ENCODE measurements at regions not wholly inside any gene's neighbourhood (a gene's known extent, or its start where the extent isn't known, plus 50 kb on each side); places are given as distances from the start of the nearest gene placed in this dataset.

DNA sequence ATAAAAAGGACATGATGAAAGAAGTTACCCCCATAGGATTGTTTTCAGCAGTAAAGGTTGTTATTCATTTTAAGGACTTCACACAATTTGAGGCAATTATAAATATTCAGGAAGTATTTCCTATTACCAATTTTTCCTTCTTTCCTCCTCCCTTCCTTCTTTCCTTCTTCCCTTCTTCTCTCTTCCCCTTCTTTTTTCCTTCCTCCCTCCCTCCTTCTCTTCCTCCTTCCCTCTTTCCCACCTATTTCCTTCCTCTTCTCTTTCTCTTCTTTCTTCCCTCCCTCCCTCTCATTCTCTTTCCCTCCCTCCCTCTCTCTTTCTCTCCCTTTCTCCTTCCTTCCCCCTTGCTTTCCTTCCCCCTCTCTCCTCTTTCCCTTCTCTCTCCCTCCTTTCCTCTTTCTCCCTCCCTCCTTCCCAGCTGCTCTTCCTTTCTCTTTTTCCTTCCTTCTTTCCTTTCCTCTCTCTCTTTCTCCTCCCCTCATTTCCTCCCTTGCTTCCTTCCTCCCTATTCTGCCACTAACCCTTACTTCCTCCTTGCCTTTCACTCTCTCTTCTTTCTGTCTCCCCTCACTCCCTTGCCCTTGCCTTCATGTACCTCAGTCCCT, 105.1 kb downstream of the ADRB2 start (continued):
- TF ChIP-seq ZBTB33 (CRISPR knock-in tag; IDR thresholded peaks at IDR 0.05) (no peak), ATM (IDR thresholded peaks at IDR 0.05; ENCODE audit: borderline replicate concordance) (no peak)

- ATAC-seq, result no peak
- WGBS (ENCODE audit: low lambda C conversion rate), result 9% methylated on average over 4 of the region's 4 CpGs
- H4K20me1 ChIP-seq (ENCODE audit: insufficient read depth, low read length), result no peaks in the 10 kb centered on the region
- no peak overlapping the region for H3K4me2 ChIP-seq (ENCODE audit: low read depth, low read length)
- H3K4me3 ChIP-seq (replicated peaks in 1 of 3; ENCODE audit: insufficient read depth in 1 of 3, low read depth in 2 of 3, low read length in 3 of 3), result no peak overlapping the region
- H3K27ac ChIP-seq (ENCODE audit: extremely low read length, insufficient read depth, low read length), result no peak overlapping the region
- POLR2A ChIA-PET, result no interaction called here
- no peak overlapping the region for H2AFZ ChIP-seq (ENCODE audit: low read length)
- no peaks in the 10 kb centered on the region; a peak in 1 of 5 replicates for H3K27me3 ChIP-seq (ENCODE audit: control insufficient read depth in 1 of 2, insufficient read depth in 2 of 2, low read length in 2 of 2)
- no peak for FAIRE-seq
- intact Hi-C loops (cut with micrococcal nuclease; ENCODE audit: unreplicated experiment) (no loop called here), in situ Hi-C loops (cut with HindIII; ENCODE audit: extremely low pct_ligation_motif_present, low pct_unique_long_range_greater_than_20kb) (no loop called here)
- no peaks in the 10 kb centered on the region for H3K9me3 ChIP-seq (ENCODE audit: low read length)
- no peak for DNase-seq (ENCODE audit: low spot score)
- BruUV-seq (replicated peaks), result no TSS peak
- no peaks in the 10 kb centered on the region for H3K79me2 ChIP-seq (ENCODE audit: insufficient read depth, low read length)
- no peaks in the 10 kb centered on the region for H3K36me3 ChIP-seq (replicated peaks in 1 of 2; ENCODE audit: control insufficient read depth in 1 of 2, insufficient read depth in 2 of 2, low read length in 2 of 2)
- CTCF ChIA-PET (ENCODE audit: low intra/inter-chr PET ratio, low total read pairs), result no interaction called here
- H3K9ac ChIP-seq (ENCODE audit: insufficient read depth, low read depth, low read length), result no peak overlapping the region
- H3K4me1 ChIP-seq (ENCODE audit: insufficient read depth, low read length), result no peaks in the 10 kb centered on the region
- TF ChIP-seq NFATC3 (CRISPR knock-in tag; IDR thresholded peaks at IDR 0.05) (no peak), PPARG (CRISPR knock-in tag; conservative IDR thresholded peaks at IDR 0.05) (no peak), THYN1 (CRISPR knock-in tag; IDR thresholded peaks at IDR 0.05; ENCODE audit: borderline replicate concordance, low read depth) (no peak), ZNF292 (CRISPR knock-in tag; IDR thresholded peaks at IDR 0.05; ENCODE audit: borderline replicate concordance, low read depth) (no peak), KMT2B (CRISPR knock-in tag; IDR thresholded peaks at IDR 0.05) (no peak), CENPBD1 (CRISPR knock-in tag; IDR thresholded peaks at IDR 0.05; ENCODE audit: borderline replicate concordance, low read depth) (no peak), ATF6 (CRISPR knock-in tag; conservative IDR thresholded peaks at IDR 0.05) (no peak), MAF1 (CRISPR knock-in tag; IDR thresholded peaks at IDR 0.05; ENCODE audit: borderline replicate concordance) (no peak), CREB1 (IDR thresholded peaks at IDR 0.05) (no peak), CREB1 (CRISPR knock-in tag; IDR thresholded peaks at IDR 0.05) (no peak), ZNF816 (CRISPR knock-in tag; IDR thresholded peaks at IDR 0.05; ENCODE audit: borderline replicate concordance) (no peak)
- TF ChIP-seq, protein P1, sequence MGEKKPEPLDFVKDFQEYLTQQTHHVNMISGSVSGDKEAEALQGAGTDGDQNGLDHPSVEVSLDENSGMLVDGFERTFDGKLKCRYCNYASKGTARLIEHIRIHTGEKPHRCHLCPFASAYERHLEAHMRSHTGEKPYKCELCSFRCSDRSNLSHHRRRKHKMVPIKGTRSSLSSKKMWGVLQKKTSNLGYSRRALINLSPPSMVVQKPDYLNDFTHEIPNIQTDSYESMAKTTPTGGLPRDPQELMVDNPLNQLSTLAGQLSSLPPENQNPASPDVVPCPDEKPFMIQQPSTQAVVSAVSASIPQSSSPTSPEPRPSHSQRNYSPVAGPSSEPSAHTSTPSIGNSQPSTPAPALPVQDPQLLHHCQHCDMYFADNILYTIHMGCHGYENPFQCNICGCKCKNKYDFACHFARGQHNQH (CRISPR knock-in tag; IDR thresholded peaks at IDR 0.05), result no peak
- TF ChIP-seq, protein P2, sequence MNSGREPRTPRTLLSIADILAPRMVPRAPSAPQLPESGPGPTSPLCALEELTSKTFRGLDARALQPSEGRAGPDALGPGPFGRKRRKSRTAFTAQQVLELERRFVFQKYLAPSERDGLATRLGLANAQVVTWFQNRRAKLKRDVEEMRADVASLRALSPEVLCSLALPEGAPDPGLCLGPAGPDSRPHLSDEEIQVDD (CRISPR knock-in tag; IDR thresholded peaks at IDR 0.05; ENCODE audit: borderline replicate concordance), result no peak
These were observed 106.0 kb downstream of the ADRB2 start for GRCh38 chr5:148932355-148932935.

Measured in HepG2 (cell line).